Hematopoietic multipotent progenitor cell treated with erythropoietin and hydrocortisone succinate and interleukin-3 and kit ligand, for 8 days (in vitro differentiated cells): ENCODE measurements at regions not wholly inside any gene's neighbourhood (a gene's known extent, or its start where the extent isn't known, plus 50 kb on each side); places are given as distances from the start of the nearest gene placed in this dataset.
"Not testable (repeated sequence)": the region's sequence is repeated elsewhere in the genome, so short reads cannot be mapped to it uniquely, and the experiment has no call there.

Source experiments
- DNase-seq: peaks from one replicate; pipeline ENCODE4 v3.0.0-alpha.2; 2015

DNA sequence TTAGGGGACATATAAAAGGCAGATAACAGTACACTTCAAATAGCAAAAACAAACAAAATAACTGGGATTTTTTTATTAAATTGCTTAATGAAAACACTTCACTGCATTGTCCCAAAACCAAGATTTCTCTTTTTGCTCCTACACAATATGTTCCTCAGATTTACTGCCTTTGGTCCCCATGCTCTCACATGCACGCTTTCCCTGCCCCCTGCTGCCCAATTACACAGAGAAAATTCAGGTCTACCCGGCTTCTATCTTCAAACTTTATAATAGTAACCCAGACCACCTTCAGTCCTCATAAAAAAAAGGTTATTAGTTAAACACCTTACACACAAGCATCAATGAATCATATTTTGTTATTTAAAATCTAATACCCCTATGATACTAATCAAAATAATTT, 673.8 kb upstream of the HS3ST5 start:
- DNase-seq = no peak

DNA sequence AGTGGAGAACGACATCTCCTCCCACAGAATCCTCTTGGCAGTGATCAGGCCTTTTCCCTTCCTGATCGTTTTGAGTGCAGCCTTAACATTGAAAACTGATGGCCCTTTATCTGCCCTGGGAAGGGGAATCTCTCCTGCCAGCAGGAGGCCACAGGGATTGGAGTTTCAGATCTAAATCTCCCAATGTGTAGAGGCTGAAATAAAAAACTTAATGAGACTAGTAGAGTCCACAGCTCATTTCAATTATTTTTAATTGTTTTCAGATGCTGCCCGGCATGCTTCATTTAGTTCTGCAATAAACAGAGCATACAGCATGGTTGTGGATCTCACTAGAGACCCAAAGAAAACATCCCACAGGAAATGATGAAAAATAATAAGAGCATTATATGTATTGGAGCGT, 662.2 kb upstream of the HS3ST5 start:
- no peak for DNase-seq

DNA sequence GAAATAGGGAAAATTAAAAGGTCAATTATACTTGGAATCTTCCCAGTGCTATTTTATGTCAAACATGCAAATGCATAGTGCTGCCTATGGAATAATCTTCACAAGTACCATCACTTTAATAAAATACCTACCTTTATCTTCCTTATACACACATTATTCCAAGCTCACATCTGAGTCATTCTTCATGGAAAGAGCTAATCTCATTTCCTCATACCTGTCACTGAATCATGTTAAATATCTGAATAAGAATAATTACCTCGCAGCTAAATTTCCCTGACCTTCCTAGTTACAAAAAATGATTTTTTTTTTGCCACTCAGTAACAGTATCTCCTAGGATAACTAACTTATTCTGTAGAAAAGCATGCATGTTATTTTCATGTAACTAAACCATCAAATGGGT, 661.4 kb upstream of the HS3ST5 start:
- no peak for DNase-seq

DNA sequence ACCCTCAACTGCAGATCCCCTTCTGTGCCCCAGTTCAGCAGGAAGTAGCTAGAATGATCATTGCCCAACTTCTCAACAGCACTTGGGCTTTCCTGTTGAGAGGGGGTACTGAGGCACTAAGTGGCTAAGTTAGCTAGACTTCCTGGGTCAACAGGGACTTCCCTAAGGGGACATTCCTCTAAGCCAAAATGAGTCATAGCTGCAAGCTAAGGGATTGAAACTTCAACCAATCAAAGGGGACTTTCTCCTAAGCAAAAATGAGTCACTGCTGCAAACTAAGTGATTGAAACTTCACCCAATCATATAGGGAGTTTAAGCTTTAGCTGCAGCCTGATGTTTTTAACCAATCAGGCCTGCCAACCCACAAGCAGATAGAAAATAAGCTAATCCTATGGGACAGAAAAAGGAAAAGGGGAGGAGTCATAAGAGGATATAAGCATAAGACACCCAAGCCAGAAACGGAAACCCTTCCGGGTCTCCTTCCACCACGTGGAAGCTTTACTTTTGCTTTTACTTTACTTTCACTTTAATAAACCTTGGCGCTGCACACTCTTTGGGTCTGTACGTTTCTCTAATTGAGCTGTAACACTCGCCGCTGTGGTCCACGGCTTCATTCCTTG, 659.0 kb upstream of the HS3ST5 start:
- no peak for DNase-seq

DNA sequence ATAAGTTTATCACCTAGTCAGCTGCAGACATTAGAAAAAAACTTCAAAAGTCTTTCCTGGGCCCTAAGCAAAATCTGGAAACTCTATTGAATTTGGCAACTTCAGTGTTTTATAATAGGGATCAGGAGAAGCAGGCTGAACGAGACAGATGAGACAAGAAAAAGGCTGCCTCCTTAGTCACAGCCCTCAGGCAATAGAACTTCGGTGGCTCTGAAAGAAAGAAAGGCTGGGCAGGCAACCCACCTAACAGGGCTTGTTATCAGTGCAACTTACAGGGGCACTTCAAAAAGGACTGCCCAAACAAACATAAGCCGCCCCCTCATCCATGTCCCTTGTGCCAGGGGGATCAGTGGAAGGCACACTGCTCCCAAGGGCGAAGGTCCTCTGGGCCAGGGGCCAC, 657.9 kb upstream of the HS3ST5 start:
- DNase-seq = no peak

DNA sequence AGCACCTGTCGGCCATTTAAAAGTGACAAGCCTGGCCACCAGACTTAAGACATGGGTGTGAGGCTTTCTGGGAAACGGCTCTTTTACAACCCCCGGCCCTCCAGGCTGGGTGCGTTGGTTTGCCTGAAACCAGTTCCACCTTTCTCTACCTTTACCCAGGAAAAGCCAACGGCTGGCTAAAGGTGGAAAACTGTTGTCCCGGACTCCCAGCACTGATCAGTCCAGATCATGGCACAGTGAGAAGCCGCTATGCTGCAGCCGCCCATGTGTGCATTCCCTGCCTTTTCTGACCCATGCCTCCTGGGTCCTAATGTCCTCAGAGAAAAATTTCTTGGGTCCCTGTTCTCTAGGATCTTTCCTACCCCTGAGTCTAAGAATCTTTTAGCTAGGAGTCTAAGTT, 655.7 kb upstream of the HS3ST5 start:
- DNase-seq = no peak

DNA sequence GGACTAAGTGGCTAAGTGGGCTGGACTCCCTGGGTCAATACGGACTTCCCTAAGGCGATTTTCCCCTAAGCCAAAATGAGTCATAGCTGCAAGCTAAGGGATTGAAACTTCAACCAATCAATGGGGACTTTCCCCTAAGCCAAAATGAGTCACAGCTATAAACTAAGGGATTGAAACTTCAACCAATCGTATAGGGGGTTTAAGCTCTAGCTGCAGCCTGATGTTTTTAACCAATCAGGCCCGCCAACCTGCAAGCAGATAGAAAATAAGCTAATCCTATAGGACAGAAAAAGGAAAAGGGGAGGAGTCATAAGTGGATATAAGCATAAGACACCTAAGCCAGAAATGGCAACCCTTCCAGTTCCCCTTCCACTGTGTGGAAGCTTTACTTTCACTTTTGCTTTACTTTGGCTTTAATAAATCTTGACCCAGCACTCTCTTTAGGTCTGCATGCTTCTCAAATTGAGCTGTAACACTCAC, 655.0 kb upstream of the HS3ST5 start:
- no peak for DNase-seq

DNA sequence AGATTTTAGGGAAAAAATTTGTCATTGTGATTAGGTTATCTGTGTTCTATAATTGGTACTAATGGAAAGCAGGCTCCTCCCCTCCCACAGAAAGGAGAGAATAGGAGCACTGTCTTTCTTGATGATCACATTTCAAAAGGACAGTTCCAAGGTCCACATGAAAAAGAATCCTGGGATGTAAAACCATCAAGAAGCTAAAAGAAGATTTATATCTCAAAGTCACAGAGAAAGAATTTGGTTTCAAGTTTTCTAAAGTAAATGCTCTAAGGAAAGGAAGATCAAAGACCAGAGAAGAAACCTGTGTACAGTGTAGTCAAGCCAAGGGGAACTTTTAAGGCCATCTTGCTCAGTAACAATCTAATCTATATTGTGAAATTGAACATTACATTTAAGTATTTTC, 652.7 kb upstream of the HS3ST5 start:
- DNase-seq = no peak

DNA sequence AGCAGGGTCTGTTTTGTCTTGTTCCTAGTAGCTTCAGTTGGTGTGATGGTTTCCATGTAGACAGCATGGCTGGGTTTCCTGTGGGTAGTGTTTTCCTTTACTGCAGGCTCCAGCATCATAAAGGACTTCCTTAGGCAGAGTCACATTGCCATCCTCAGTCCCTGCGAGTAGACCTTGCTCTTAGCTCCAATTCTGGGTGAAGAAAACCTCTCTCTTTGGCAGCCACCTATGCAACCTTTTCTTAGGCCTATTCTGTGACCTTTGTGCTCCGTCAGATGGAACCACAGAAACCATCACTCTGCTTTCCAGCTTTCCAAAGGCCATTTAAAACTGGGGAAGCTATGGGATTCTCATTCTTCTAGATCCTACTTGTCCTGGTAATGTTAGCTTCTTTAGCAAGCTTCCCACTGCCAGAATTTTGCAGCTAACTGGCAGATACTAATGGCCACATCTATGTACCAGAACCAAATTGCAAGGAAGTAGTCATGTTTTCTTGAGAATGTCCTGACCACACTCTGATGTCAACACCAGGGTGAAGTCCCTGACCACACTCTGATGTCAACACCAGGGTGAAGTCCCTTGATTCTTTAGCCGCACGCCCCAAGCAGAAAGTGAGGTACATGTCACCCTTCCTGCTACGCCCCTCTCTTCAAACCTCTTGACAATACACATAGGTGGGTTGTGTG, 646.6 kb upstream of the HS3ST5 start:
- no peak for DNase-seq

DNA sequence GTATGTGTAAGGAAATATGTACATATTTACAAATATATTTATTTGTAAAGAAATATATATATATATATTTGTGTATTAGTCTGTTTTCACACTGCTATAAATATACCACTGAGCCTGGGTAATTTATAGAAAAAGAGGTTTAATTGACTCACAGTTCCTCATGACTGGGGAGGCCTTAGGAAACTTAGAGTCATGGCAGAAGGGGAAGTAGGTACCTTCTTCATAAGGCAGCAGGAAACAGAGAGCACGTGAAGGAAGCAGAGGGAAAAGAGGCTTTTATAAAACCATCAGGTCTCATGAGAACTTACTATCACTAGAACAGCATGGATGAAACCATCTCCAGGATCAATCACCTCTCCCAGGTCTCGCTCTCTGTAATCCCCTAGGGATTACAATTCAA, 644.5 kb upstream of the HS3ST5 start:
- no peak for DNase-seq

DNA sequence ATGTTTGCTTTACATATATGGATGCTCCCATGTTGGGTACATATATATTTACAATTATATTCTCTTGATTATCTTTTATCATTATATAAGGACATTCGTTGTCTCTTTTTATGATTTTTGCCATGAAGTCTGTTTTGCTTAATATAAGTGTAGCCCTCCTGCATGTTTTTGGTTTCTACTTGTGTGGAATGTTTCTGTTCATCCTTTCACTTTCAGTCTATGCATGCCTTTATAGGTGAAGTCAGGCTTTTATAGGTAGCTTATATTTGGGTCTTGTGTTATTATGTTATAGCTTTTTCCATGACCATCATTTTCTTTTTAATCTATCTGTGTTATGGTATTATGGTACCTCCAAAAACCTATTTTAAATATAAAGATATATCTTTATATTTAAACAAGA, 612.5 kb upstream of the HS3ST5 start:
- no peak for DNase-seq

DNA sequence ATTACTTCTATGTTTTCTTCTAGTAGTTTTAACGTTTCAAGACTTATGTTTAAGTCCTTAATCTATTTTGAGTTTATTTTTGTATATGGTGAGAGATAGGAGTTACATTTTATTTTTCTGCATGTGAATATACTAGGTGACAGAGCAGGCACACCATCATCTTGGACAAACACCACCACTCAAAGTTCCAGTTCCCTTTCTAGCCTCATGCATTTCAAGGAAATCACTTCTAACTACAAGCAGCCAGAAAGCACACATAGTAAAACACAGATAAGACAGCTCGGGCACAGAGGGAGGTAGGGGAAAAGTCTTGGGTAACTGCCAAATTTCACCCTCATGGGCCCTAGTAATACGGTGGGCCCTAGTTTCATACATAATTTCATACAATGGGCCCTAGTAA, 609.4 kb upstream of the HS3ST5 start:
- DNase-seq = no peak

DNA sequence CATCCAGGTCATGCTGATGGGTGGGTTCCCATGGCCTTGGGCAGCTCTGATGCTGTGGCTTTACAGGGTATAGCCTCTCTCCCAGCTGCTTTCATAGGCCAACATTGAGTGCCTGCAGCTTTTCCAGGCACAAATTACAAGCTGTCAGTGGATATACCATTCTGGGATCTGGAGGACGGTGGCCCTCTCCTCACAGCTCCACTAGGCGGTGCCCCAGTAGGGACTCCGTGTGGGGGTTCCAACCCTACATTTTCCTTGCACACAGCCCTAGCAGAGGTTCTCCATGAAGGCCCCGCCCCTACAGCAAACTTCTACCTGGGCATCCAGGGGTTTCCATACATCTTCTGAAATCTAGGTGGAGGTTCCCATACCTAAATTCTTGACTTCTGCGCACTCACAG, 602.6 kb upstream of the HS3ST5 start:
- no peak for DNase-seq

DNA sequence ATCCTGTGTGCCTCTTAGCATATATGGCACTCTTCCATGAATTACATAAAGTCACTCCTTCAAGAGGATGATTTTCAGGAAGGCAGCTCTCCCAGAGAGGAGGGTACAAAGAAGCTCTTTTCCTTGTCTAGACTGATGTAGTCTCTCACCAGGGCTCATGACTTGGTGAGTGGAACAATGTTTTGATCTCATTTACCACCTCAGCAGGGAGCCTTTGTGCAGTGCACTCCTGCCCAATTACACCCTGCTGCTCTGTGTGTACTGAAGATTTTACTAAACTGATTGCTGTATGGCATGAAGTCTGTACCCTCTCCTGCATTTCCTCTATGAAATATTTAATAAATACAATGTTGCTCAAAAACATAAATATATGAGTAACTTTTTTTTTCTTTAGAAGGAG, 598.3 kb upstream of the HS3ST5 start:
- no peak for DNase-seq

DNA sequence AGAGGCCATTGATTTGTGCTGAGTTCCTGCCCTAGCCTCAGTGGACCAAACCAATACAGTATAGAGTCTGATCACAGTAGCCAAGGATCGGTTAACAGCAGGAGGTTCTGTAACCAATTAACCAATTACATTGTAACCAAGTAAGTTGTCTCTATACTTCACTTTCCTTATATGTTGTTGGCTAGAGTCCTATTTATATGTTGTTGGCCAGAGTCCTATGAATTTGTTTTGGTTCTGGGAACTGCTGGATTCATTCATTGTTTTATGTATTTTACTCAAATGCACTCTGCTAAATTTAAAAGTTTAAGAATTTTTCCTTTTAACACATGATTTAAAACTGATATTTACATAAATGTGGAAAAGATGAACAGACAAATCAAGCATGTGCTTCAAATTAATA, 597.4 kb upstream of the HS3ST5 start:
- DNase-seq = no peak

DNA sequence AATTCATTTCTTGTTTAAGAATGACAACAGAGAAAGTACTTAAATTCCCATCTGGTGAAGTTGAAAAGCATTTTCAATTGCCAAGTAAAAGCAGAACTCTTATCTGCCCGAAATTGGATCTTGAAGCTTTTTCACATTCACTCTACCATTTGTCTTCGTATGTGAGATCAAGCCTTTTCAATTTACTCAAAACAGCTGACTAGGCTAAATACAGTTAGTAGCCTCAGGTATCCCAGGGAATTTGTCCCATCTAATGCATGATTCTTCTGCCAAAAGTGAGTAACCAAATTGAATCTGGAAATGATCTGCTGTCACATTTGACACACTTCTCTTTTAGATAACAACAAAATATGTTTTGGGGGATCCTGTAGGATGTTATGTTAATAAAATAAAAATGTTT, 596.8 kb upstream of the HS3ST5 start:
- DNase-seq = no peak

DNA sequence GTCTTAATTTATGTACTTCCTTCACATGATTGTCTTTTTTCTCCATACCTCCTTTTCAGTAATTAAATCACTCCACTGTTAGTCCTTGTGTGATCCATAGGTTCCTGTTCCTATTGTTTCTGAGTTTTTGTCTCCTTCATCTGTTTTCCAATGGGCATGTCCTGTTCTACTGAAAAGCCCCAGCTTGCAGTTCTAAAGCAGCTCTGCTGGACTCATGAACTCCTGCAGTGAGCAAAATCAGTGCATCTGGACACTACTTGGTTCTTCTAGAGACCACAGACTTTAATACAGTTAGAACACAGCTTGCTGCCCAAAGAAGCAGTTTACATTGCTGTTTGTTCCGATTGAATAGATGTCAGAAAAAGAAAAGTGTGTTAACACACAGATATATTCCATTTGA, 593.3 kb upstream of the HS3ST5 start:
- no peak for DNase-seq

DNA sequence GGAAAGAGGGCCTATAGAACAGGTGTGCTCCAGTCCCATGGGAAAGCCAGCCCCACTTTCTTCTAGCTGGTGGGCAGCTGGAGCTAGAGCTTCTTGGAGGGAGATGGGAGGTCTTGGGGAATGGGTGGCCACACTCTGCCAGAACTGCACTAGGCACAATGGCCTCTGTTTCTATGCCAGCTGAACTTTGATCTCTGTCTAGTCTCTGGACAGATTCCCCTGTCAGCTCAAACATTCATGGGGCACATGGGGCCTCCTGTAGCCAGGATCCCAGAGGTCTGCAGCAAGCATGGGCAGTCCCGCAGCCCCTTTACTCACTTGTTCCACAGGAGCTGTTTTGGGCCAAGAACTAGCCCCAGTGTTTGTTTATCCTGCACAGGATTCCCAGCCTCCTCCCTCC, 591.3 kb upstream of the HS3ST5 start:
- DNase-seq = no peak

DNA sequence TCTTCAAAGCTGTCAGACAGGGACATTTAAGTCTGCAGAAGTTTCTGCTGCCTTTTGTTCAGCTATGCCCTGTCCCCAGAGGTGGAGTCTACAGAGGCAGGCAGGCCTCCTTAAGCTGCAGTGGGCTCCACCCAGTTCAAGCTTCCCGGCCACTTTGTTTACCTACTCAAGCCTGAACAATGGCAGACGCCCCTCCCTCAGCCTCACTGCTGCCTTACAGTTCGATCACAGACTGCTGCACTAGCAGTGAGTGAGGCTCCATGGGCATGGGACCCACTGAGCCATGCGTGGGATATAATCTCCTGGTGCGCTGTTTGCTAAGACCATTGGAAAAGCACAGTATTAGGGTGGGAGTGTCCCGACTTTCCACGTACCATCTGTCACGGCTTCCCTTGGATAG, 585.9 kb upstream of the HS3ST5 start:
- not testable (repeated sequence) for DNase-seq

DNA sequence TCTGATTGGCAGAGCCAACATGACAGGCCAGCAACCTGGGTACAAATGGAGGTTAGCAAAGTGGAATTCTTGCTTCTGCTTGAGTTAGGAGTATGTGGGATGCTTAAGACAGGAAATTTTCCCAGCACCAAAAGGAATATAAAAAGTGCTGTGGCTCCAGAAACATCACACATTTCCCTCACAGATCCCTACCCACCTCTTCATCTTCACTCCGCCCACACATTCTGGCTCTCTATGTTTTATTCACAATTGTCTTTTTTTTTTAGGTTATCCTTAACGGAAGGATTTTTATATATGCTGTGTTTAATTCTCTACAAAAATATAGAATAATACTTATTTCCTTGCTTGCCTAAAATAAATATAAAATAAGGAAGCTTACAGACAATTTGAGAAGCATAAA, 563.3 kb upstream of the HS3ST5 start:
- DNase-seq = no peak

DNA sequence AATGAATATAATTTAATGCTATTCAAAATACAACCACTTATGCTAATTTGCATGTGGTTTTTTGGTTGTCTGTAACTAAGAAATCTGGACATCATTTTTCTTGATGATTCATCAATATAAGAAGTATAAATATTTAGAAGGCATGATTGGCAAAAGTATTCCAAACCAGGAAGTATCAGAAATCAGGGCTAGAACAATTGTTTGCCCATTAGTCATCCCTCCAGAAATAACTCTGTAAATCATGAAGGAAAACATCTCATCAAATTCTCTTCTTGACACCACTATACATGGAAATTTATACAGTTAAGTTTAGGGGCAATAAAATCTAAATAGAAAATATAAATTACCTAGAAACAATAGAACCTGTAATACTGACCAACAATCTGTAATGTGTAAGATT, 554.7 kb upstream of the HS3ST5 start:
- DNase-seq = no peak

DNA sequence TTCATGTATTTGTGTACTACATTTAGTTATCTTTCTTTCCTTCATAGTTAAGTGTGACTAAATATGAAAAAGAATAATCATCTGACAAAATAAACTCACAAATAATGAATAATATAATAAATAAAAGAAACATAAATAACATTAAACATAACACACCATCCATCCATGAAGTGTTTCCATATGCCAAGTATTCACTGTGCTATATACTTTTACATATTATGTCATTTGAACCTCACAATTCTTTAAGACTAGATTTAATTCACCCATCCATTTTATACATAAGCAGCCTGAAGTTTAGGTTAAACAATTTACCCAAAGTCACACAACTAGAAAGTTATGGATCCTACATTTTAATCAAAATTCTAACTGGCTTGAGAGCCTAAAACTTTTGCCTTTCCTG, 549.4 kb upstream of the HS3ST5 start:
- DNase-seq = no peak

DNA sequence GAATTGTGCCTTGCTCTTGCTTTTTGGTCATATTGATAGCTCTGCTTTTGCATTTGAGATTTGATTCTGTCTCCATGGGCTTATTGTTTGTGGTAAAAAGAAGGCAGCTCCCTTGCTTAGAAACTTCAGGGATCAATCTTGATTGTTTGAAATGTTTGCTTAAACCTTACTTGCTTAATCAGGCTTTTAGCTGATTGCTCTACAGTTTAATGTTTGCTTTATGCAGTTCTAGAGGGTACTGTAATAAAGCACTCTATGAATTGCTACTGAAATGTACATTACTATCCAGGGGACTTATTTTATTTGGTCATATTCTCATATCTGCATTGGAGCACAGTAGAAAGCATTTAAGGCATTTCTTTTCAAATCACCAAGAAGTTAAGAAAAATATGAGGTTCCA, 545.4 kb upstream of the HS3ST5 start:
- no peak for DNase-seq

DNA sequence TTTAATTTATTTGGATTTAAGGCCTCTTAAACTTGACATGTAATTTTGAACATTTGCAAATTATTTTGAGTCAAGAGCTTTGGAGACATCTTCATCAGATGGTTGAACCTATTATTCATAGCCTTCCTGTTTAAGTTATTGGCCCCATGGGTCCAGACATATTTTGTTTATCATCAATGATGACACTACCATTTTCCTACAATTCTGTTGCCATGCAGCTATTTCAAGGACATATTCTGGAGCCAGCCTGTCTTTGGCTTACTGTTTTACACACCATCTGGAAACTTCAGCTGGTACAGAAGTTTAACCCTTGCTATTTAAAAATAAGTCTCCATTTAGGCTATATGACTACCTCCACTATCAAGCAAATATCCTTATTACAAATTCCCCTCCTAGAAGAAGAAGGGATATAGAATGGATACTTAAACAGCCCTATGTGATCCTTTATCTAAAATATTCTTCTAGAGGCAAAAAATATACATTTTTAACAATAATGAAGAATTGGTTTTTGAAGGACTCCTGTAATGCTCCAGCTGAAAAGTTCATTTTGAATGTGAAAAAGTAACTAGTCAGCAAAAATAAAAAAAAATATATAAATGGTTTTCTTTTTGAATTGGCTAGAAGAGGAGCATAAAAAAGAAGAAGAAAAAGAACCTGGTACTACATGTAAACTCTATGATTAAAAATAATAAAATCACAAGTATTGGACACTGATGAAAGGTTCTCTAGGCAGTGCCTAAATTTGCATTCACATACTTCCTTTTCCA, 544.0 kb upstream of the HS3ST5 start:
- DNase-seq = no peak
